ENCODE measurements at regions not wholly inside any gene's neighbourhood (a gene's known extent, or its start where the extent isn't known, plus 50 kb on each side); places are given as distances from the start of the nearest gene placed in this dataset.

GRCh38 chr1:68969441-68969840, 472.6 kb upstream of the DEPDC1 start:
- DNase-seq: no peak
- no peak for TF ChIP-seq CTCF (IDR thresholded peaks at IDR 0.05)
- no peaks in the 10 kb centered on the region for H3K9me3 ChIP-seq
- H3K27ac ChIP-seq: no peak overlapping the region
- no peak for ATAC-seq
- H3K36me3 ChIP-seq (ENCODE audit: insufficient read depth in 1 of 2, low read depth in 1 of 2): no peaks in the 10 kb centered on the region
- WGBS, 3 donors: 41 to 51% (median 46%) methylated on average over 4 of the region's 4 CpGs
- intact Hi-C loops (cut with DNase I): no loop called here
- H3K4me3 ChIP-seq: no peak overlapping the region
- H3K4me1 ChIP-seq: no peaks in the 10 kb centered on the region
- no peaks in the 10 kb centered on the region for H3K27me3 ChIP-seq (ENCODE audit: insufficient read depth in 3 of 3, low read length in 2 of 3)

DNA sequence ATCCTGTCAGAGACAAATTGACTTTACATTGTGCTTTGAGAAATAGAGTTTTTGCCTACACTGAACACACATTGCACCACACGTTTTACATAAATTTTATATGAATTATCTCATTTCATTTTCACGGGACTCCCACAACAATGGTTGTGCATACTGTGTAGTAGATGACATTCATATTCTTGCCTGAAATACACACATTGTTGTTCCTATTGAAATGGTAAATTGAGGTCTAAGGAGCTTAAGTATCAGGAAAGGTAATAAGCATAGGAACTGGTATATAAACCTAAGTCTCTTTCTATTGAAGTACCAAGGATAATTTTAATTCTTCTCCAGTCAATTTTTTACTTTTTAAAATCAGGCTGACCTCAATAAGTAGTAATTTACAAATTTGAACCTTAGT, 473.7 kb upstream of the DEPDC1 start:
- no peak for TF ChIP-seq CTCF (IDR thresholded peaks at IDR 0.05)
- WGBS, 3 donors: 71 to 81% (median 75%) methylated on average over 2 of the region's 2 CpGs
- H3K4me1 ChIP-seq: no peaks in the 10 kb centered on the region
- no peaks in the 10 kb centered on the region for H3K36me3 ChIP-seq (ENCODE audit: insufficient read depth in 1 of 2, low read depth in 1 of 2)
- H3K4me3 ChIP-seq: no peak overlapping the region
- H3K9me3 ChIP-seq: no peaks in the 10 kb centered on the region
- DNase-seq: no peak
- no peak overlapping the region for H3K27ac ChIP-seq
- no peaks in the 10 kb centered on the region for H3K27me3 ChIP-seq (ENCODE audit: insufficient read depth in 3 of 3, low read length in 2 of 3)
- ATAC-seq: no peak
- intact Hi-C loops (cut with DNase I): no loop called here

GRCh38 chr1:68973459-68974244, 476.8 kb upstream of the DEPDC1 start:
- no peak overlapping the region for H3K27ac ChIP-seq
- H3K27me3 ChIP-seq (ENCODE audit: insufficient read depth in 3 of 3, low read length in 2 of 3): no peaks in the 10 kb centered on the region
- no peaks in the 10 kb centered on the region for H3K4me1 ChIP-seq
- H3K9me3 ChIP-seq: no peaks in the 10 kb centered on the region
- H3K36me3 ChIP-seq (ENCODE audit: insufficient read depth in 1 of 2, low read depth in 1 of 2): no peaks in the 10 kb centered on the region
- ATAC-seq (no peak), DNase-seq (no peak)
- intact Hi-C loops (cut with DNase I): no loop called here
- no peak for TF ChIP-seq CTCF (IDR thresholded peaks at IDR 0.05)
- no peak overlapping the region for H3K4me3 ChIP-seq
- 88 to 92% (median 92%) methylated on average over 6 of the region's 6 CpGs for WGBS, 3 donors

DNA sequence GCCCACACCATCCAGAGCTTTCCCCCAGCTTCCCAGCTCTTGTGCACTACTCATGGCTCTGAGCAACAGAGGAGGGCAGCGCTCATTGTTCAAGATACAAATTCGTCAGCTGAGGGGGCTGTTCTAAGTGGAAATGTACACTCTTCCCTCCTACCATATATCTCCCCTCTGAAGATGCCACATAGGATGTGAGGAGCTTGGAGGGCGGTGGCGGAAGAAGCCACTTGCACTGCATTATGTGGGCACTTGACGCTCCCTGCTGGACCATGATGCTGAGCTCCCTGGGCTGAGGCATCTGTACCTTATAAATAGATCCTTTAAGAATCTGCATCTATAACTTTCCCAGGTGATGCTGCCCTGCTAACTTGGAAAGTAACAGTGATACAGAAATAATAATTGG, 477.6 kb upstream of the DEPDC1 start:
- intact Hi-C loops (cut with DNase I): no loop called here
- Histone ChIP-seq H3K4me1 (no peaks in the 10 kb centered on the region), H3K27me3 (ENCODE audit: insufficient read depth in 3 of 3, low read length in 2 of 3) (no peaks in the 10 kb centered on the region), H3K36me3 (ENCODE audit: insufficient read depth in 1 of 2, low read depth in 1 of 2) (no peaks in the 10 kb centered on the region), H3K27ac (no peak overlapping the region), H3K9me3 (no peaks in the 10 kb centered on the region), H3K4me3 (no peak overlapping the region)
- ATAC-seq (no peak), DNase-seq (no peak)
- TF ChIP-seq CTCF (IDR thresholded peaks at IDR 0.05): no peak
- WGBS, 3 donors: 84 to 93% (median 86%) methylated on average over 5 of the region's 5 CpGs

All from psoas muscle (tissue), 7 donors.